ENCODE measurements at regions not wholly inside any gene's neighbourhood (a gene's known extent, or its start where the extent isn't known, plus 50 kb on each side); places are given as distances from the start of the nearest gene placed in this dataset.

GRCh38 chr4:157992948-157993839 lies 179.6 kb downstream of the GASK1B start:
- POLR2A ChIA-PET = interaction anchor here (1.1 to 1.9 kb wide), 2 partner anchors 11 to 179 kb away, joined by 3 to 8 read pairs; no protein-coding TSS in a partner anchor

GRCh38 chr4:157992038-157992705 lies 180.7 kb downstream of the GASK1B start:
- Histone ChIP-seq H3K4me2 (ENCODE audit: low read length) (no peak overlapping the region), H3K36me3 (ENCODE audit: insufficient read depth, low read length) (no peaks in the 10 kb centered on the region), H2AFZ (ENCODE audit: low read length) (no peak overlapping the region), H3K9me3 (ENCODE audit: low read length) (no peaks in the 10 kb centered on the region), H4K20me1 (ENCODE audit: insufficient read depth, low read length) (no peaks in the 10 kb centered on the region), H3K79me2 (ENCODE audit: insufficient read depth, low read depth, low read length) (no peaks in the 10 kb centered on the region), H3K4me3 (ENCODE audit: low read depth, low read length, poor library complexity, severe bottlenecking) (no peak overlapping the region), H3K9me2 (ENCODE audit: insufficient read depth, low read length) (no peaks in the 10 kb centered on the region), H3K4me1 (ENCODE audit: insufficient read depth, low read length, poor library complexity, severe bottlenecking) (no peaks in the 10 kb centered on the region), H3K27ac (ENCODE audit: low read depth, low read length, poor library complexity, severe bottlenecking) (no peak overlapping the region)
- BruUV-seq (replicated peaks) = no TSS peak
- peak; percentile 38 for DNase-seq (ENCODE audit: low spot score)
- intact Hi-C loops (cut with micrococcal nuclease; ENCODE audit: unreplicated experiment) = loop anchor here (1.0 to 10.0 kb wide), 3 partner anchors 180 to 633 kb away; no protein-coding TSS in a partner anchor
- POLR2A ChIA-PET = no interaction called here
- CTCF ChIA-PET (ENCODE audit: unreplicated experiment) = no interaction called here
- TF ChIP-seq, protein P1, sequence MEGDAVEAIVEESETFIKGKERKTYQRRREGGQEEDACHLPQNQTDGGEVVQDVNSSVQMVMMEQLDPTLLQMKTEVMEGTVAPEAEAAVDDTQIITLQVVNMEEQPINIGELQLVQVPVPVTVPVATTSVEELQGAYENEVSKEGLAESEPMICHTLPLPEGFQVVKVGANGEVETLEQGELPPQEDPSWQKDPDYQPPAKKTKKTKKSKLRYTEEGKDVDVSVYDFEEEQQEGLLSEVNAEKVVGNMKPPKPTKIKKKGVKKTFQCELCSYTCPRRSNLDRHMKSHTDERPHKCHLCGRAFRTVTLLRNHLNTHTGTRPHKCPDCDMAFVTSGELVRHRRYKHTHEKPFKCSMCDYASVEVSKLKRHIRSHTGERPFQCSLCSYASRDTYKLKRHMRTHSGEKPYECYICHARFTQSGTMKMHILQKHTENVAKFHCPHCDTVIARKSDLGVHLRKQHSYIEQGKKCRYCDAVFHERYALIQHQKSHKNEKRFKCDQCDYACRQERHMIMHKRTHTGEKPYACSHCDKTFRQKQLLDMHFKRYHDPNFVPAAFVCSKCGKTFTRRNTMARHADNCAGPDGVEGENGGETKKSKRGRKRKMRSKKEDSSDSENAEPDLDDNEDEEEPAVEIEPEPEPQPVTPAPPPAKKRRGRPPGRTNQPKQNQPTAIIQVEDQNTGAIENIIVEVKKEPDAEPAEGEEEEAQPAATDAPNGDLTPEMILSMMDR (conservative IDR thresholded peaks at IDR 0.05; ENCODE audit: low read length) = peak; percentile 85
- TF ChIP-seq EZH2phosphoT487 (IDR thresholded peaks at IDR 0.05; ENCODE audit: borderline replicate concordance, low read depth, low read length) = no peak

More at GRCh38 chr4:157992948-157993839, 179.6 kb downstream of the GASK1B start:
- Histone ChIP-seq H2AFZ (ENCODE audit: low read length) (no peak overlapping the region), H3K27ac (ENCODE audit: low read depth, low read length, poor library complexity, severe bottlenecking) (no peak overlapping the region), H3K36me3 (ENCODE audit: insufficient read depth, low read length) (no peaks in the 10 kb centered on the region), H3K79me2 (ENCODE audit: insufficient read depth, low read depth, low read length) (no peaks in the 10 kb centered on the region), H3K9me2 (ENCODE audit: insufficient read depth, low read length) (no peaks in the 10 kb centered on the region), H3K9me3 (ENCODE audit: low read length) (no peaks in the 10 kb centered on the region), H4K20me1 (ENCODE audit: insufficient read depth, low read length) (no peaks in the 10 kb centered on the region), H3K4me3 (ENCODE audit: low read depth, low read length, poor library complexity, severe bottlenecking) (no peak overlapping the region), H3K4me2 (ENCODE audit: low read length) (no peak overlapping the region), H3K4me1 (ENCODE audit: insufficient read depth, low read length, poor library complexity, severe bottlenecking) (no peaks in the 10 kb centered on the region)
- no TSS peak for BruUV-seq (replicated peaks)
- CTCF ChIA-PET (ENCODE audit: unreplicated experiment) = no interaction called here
- TF ChIP-seq, protein P1 (conservative IDR thresholded peaks at IDR 0.05; ENCODE audit: low read length) = no peak
- no peak for TF ChIP-seq EZH2phosphoT487 (IDR thresholded peaks at IDR 0.05; ENCODE audit: borderline replicate concordance, low read depth, low read length)
- no peak for DNase-seq (ENCODE audit: low spot score)
- intact Hi-C loops (cut with micrococcal nuclease; ENCODE audit: unreplicated experiment) = loop anchor here (1.0 to 10.0 kb wide), 3 partner anchors 179 to 632 kb away; no protein-coding TSS in a partner anchor
